GM23338 (cell line): ENCODE measurements at regions not wholly inside any gene's neighbourhood (a gene's known extent, or its start where the extent isn't known, plus 50 kb on each side); places are given as distances from the start of the nearest gene placed in this dataset.

Experiments used
- CREB1 ChIP-seq: fragments of 250-450 bp; sonication (Bioruptor Pico); IDR thresholded peaks from 2 replicates; pipeline ENCODE4 v1.5.0; 2020; ENCODE audit warnings: low read depth, mild to moderate bottlenecking, moderate library complexity
- CTCF ChIP-seq, 2 experiments: fragments of 200-600 bp in 1 of 2; sonication (generic) in 1 of 2; conservative IDR thresholded peaks; 2 replicates each; pipeline versions ENCODE4 v1.5.1 to v1.6.1; 2016 to 2017; ENCODE audit warnings: antibody characterized with exemption in 2 of 2, low read depth in 2 of 2, mild to moderate bottlenecking in 2 of 2, moderate library complexity in 1 of 2
- EZH2 ChIP-seq: fragments of 200-600 bp; sonication (generic); IDR thresholded peaks from one replicate; pipeline ENCODE4 v1.8.0; 2017; ENCODE audit warnings: antibody characterized with exemption, mild to moderate bottlenecking, low read depth; ENCODE audit not compliant: unreplicated experiment
- JUNB ChIP-seq: IDR thresholded peaks from one replicate; pipeline ENCODE4 v1.6.1; 2016; ENCODE audit warnings: antibody characterized with exemption; ENCODE audit not compliant: unreplicated experiment
- POLR2AphosphoS5 ChIP-seq: IDR thresholded peaks from 2 replicates; pipeline ENCODE4 v1.6.1; 2016; ENCODE audit warnings: antibody characterized with exemption, low read depth
- TF ChIP-seq, protein P1 (sequence below): IDR thresholded peaks from 2 replicates; pipeline ENCODE4 v1.6.1; 2016; ENCODE audit warnings: antibody characterized with exemption

GRCh38 chr10:122754491-122755235 is 55.0 kb upstream of the C10orf120 start:
- TF ChIP-seq CTCF (conservative IDR thresholded peaks at IDR 0.05; ENCODE audit: low read depth in 2 of 2) (no peak), POLR2AphosphoS5 (no peak), CREB1 (CRISPR knock-in tag) (no peak), JUNB (no peak), EZH2 (no peak)
- TF ChIP-seq, protein P1, sequence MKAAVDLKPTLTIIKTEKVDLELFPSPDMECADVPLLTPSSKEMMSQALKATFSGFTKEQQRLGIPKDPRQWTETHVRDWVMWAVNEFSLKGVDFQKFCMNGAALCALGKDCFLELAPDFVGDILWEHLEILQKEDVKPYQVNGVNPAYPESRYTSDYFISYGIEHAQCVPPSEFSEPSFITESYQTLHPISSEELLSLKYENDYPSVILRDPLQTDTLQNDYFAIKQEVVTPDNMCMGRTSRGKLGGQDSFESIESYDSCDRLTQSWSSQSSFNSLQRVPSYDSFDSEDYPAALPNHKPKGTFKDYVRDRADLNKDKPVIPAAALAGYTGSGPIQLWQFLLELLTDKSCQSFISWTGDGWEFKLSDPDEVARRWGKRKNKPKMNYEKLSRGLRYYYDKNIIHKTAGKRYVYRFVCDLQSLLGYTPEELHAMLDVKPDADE, result no peak
